Neural progenitor cell (in vitro differentiated cells): ENCODE measurements at regions not wholly inside any gene's neighbourhood (a gene's known extent, or its start where the extent isn't known, plus 50 kb on each side); places are given as distances from the start of the nearest gene placed in this dataset.

ENCODE experiments used
- DNase-seq: peaks from one replicate; pipeline ENCODE4 v3.0.0-alpha.2; 2016; ENCODE audit warnings: low spot score
- H2AFZ ChIP-seq: fragments of 200-600 bp; sonication (generic); replicated peaks from 2 replicates; pipeline ENCODE4 v1.6.1; 2016; ENCODE audit warnings: antibody characterized with exemption
- H3F3A ChIP-seq: fragments of 200-600 bp; sonication (generic); 2 replicates; pipeline ENCODE4 v1.6.1; 2016; ENCODE audit warnings: antibody characterized with exemption, low read depth
- H3K27ac ChIP-seq: fragments of 200-600 bp; sonication (generic); 2 replicates; pipeline ENCODE4 v1.5.1; 2016; ENCODE audit warnings: mild to moderate bottlenecking
- H3K27me3 ChIP-seq: fragments of 200-600 bp; sonication (generic); 2 replicates; pipeline ENCODE4 v1.6.1; 2016; ENCODE audit warnings: mild to moderate bottlenecking, moderate library complexity
- H3K36me3 ChIP-seq: fragments of 200-600 bp; sonication (generic); 2 replicates; pipeline ENCODE4 v1.5.1; 2016
- H3K4me1 ChIP-seq: fragments of 200-600 bp; sonication (generic); 2 replicates; pipeline ENCODE4 v1.6.1; 2016; ENCODE audit warnings: mixed run types
- H3K4me2 ChIP-seq: fragments of 200-600 bp; sonication (generic); 2 replicates; pipeline ENCODE4 v1.6.1; 2016
- H3K4me3 ChIP-seq: fragments of 200-600 bp; sonication (generic); 2 replicates; pipeline ENCODE4 v1.5.1; 2016
- H3K79me2 ChIP-seq: fragments of 200-600 bp; sonication (generic); 2 replicates; pipeline ENCODE4 v1.6.1; 2016; ENCODE audit warnings: low read depth
- H3K9ac ChIP-seq: fragments of 200-600 bp; sonication (generic); 2 replicates; pipeline ENCODE4 v1.6.1; 2016
- H3K9me3 ChIP-seq: fragments of 200-600 bp; sonication (generic); 2 replicates; pipeline ENCODE4 v1.5.1; 2016; ENCODE audit warnings: low read depth
- H4K20me1 ChIP-seq: fragments of 200-600 bp; sonication (generic); 2 replicates; pipeline ENCODE4 v1.6.1; 2016; ENCODE audit warnings: low read depth
- H3K27ac Mint-ChIP-seq: 3 replicates; pipeline ENCODE4 v1.8.0; 2021; ENCODE audit warnings: mixed read lengths
- H3K27me3 Mint-ChIP-seq: 2 replicates; pipeline ENCODE4 v1.8.0; 2022; ENCODE audit warnings: low read depth, mild to moderate bottlenecking, inconsistent platforms, moderate library complexity, mixed read lengths; ENCODE audit not compliant: insufficient read depth
- H3K36me3 Mint-ChIP-seq: 3 replicates; pipeline ENCODE4 v1.8.0; 2021; ENCODE audit warnings: mixed read lengths
- H3K4me1 Mint-ChIP-seq: 3 replicates; pipeline ENCODE4 v1.8.0; 2021; ENCODE audit warnings: mixed read lengths
- H3K4me3 Mint-ChIP-seq: 3 replicates; pipeline ENCODE4 v1.8.0; 2021; ENCODE audit warnings: mild to moderate bottlenecking, moderate library complexity, mixed read lengths
- H3K9me3 Mint-ChIP-seq: 3 replicates; pipeline ENCODE4 v1.8.0; 2020; ENCODE audit warnings: mixed read lengths
- EZH2 ChIP-seq: fragments of 200-600 bp; sonication (generic); IDR thresholded peaks from 2 replicates; pipeline ENCODE4 v1.6.1; 2017; ENCODE audit warnings: antibody characterized with exemption, mild to moderate bottlenecking, moderate library complexity
- EZH2phosphoT487 ChIP-seq: fragments of 200-600 bp; sonication (generic); IDR thresholded peaks from 2 replicates; pipeline ENCODE4 v1.6.1; 2017; ENCODE audit warnings: antibody characterized with exemption
- TF ChIP-seq, protein P1 (sequence below): fragments of 200-600 bp; sonication (generic); IDR thresholded peaks from 2 replicates; pipeline ENCODE4 v1.5.1; 2017; ENCODE audit warnings: antibody characterized with exemption, mild to moderate bottlenecking

DNA sequence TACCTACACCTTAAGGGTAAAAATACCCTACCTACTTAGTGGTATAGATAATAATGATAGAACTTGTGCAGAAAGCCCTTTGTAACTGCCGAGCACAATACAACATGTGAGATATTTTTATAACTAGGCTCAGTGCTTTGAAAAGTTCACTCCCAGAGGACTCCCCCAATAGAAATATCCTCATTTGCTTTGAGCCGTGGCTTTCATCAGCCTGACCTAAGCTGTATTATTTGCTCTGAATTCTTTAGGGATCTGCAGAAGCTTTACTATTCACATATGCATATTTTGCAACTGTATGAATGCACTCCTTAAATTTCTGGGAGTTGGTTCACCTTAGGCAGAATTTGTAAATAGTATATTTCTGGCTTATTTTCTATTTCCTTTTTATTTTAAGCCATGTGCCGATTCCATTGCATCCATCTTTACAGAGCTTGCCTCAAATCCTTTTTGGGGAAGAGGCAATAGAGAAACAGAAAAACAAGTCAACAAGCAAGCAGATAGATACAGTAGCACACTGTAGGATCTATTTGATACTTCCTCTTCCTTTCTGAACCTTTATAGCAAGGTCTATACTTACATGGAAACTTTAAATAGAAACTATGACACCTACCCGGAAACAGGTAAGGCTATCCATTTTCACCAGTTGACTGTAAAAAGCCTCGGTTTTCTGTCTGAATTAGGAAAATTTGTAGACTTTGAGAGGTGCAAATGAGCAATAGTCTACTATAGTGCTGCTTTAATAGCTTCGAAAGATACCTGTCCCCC, 242.5 kb upstream of the VCX3A start:
- Histone ChIP-seq H2AFZ (no peak overlapping the region), H3K27ac (no peak overlapping the region), H3K36me3 (no peaks in the 10 kb centered on the region), H3K9ac (no peak overlapping the region), H3K27me3 (no peaks in the 10 kb centered on the region), H3K4me2 (no peak overlapping the region), H3K79me2 (no peaks in the 10 kb centered on the region), H3F3A (no peaks in the 10 kb centered on the region), H4K20me1 (no peaks in the 10 kb centered on the region), H3K4me1 (no peaks in the 10 kb centered on the region), H3K4me3 (no peak overlapping the region), H3K9me3 (no peaks in the 10 kb centered on the region)
- Mint-ChIP-seq H3K36me3 (no peaks in the 10 kb centered on the region), H3K27me3 (peaks cover 4% of the 10 kb centered on the region), H3K4me1 (peaks cover 17% of the 10 kb centered on the region), H3K4me3 (no peak overlapping the region), H3K9me3 (no peaks in the 10 kb centered on the region), H3K27ac (no peak overlapping the region)
- DNase-seq: no peak
- no peak for TF ChIP-seq EZH2phosphoT487
- TF ChIP-seq, protein P1, sequence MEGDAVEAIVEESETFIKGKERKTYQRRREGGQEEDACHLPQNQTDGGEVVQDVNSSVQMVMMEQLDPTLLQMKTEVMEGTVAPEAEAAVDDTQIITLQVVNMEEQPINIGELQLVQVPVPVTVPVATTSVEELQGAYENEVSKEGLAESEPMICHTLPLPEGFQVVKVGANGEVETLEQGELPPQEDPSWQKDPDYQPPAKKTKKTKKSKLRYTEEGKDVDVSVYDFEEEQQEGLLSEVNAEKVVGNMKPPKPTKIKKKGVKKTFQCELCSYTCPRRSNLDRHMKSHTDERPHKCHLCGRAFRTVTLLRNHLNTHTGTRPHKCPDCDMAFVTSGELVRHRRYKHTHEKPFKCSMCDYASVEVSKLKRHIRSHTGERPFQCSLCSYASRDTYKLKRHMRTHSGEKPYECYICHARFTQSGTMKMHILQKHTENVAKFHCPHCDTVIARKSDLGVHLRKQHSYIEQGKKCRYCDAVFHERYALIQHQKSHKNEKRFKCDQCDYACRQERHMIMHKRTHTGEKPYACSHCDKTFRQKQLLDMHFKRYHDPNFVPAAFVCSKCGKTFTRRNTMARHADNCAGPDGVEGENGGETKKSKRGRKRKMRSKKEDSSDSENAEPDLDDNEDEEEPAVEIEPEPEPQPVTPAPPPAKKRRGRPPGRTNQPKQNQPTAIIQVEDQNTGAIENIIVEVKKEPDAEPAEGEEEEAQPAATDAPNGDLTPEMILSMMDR: no peak
- TF ChIP-seq EZH2: no peak

DNA sequence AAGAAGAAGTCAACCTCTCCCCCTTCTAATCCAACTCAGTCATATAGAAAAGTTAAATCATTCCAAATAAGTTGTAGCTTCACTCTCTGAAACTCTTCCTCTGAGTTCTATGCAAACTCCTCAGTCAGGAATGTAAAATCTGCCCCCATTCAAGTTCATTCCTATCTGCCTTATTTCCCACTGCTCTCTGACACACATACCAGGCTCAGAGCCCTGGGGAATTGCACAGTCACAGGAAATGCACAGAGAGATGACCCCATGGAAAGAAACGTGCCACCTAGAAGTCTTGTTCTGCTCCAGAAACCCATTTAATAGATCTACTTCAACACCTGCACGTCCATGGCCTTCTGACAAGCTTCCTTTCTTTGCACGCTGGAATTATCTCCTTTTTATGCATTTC, 236.0 kb upstream of the VCX3A start:
- H4K20me1 ChIP-seq: no peaks in the 10 kb centered on the region
- H3K79me2 ChIP-seq: no peaks in the 10 kb centered on the region
- H3K4me1 Mint-ChIP-seq: peaks cover 2% of the 10 kb centered on the region
- H3K4me2 ChIP-seq: no peak overlapping the region
- no peak overlapping the region for H3K4me3 Mint-ChIP-seq
- no peaks in the 10 kb centered on the region for H3K4me1 ChIP-seq
- H3K36me3 ChIP-seq: no peaks in the 10 kb centered on the region
- H3K9me3 Mint-ChIP-seq: peaks cover 4% of the 10 kb centered on the region
- peaks cover 3% of the 10 kb centered on the region for H3K9me3 ChIP-seq
- no peak overlapping the region for H2AFZ ChIP-seq
- no peak overlapping the region for H3K27ac ChIP-seq
- no peaks in the 10 kb centered on the region for H3F3A ChIP-seq
- DNase-seq: no peak
- no peaks in the 10 kb centered on the region for H3K36me3 Mint-ChIP-seq
- no peak overlapping the region for H3K4me3 ChIP-seq
- no peaks in the 10 kb centered on the region for H3K27me3 ChIP-seq
- peaks cover 4% of the 10 kb centered on the region for H3K27me3 Mint-ChIP-seq
- no peak overlapping the region for H3K27ac Mint-ChIP-seq
- TF ChIP-seq EZH2phosphoT487 (no peak), EZH2 (no peak)
- TF ChIP-seq, protein P1: no peak
- H3K9ac ChIP-seq: no peak overlapping the region

DNA sequence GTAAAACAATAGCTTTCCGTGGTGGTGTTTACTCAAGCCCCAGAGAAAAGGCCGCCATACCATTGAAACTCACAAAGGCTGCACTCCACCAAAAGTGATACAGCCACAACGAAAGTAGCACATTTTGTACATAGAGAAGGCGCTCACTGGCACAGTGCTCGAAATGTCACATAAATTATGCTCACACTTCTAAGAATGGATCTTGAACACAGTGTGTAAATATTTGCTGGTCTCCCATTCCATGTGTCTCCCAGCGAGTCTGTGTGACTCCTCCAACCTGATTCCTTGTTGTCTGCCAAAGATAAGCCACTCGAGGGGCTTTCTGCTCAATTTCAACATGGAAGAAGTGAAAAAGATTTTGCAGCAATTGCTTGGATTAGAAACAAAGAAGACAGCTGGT, 234.0 kb upstream of the VCX3A start:
- no peak overlapping the region for H3K27ac Mint-ChIP-seq
- no peak for DNase-seq
- H3K9me3 Mint-ChIP-seq: peaks cover 4% of the 10 kb centered on the region

More for the DNA sequence above, 234.0 kb upstream of the VCX3A start:
- Histone ChIP-seq H3K27me3 (no peaks in the 10 kb centered on the region), H3F3A (no peaks in the 10 kb centered on the region), H3K79me2 (no peaks in the 10 kb centered on the region), H3K9me3 (peaks cover 11% of the 10 kb centered on the region), H3K27ac (no peak overlapping the region), H3K36me3 (no peaks in the 10 kb centered on the region), H2AFZ (no peak overlapping the region), H3K4me1 (no peaks in the 10 kb centered on the region), H3K4me2 (no peak overlapping the region), H3K9ac (no peak overlapping the region), H4K20me1 (no peaks in the 10 kb centered on the region), H3K4me3 (no peak overlapping the region)
- Mint-ChIP-seq H3K36me3 (no peaks in the 10 kb centered on the region), H3K4me3 (no peak overlapping the region), H3K4me1 (peaks cover 2% of the 10 kb centered on the region), H3K27me3 (no peaks in the 10 kb centered on the region)
- TF ChIP-seq, protein P1: no peak
- TF ChIP-seq EZH2phosphoT487 (no peak), EZH2 (no peak)
